Fibroblast of skin of scalp (primary cell): ENCODE measurements at regions not wholly inside any gene's neighbourhood (a gene's known extent, or its start where the extent isn't known, plus 50 kb on each side); places are given as distances from the start of the nearest gene placed in this dataset.

Source experiments
- DNase-seq: peaks from one replicate; pipeline ENCODE4 v3.0.0-alpha.2; 2013

DNA sequence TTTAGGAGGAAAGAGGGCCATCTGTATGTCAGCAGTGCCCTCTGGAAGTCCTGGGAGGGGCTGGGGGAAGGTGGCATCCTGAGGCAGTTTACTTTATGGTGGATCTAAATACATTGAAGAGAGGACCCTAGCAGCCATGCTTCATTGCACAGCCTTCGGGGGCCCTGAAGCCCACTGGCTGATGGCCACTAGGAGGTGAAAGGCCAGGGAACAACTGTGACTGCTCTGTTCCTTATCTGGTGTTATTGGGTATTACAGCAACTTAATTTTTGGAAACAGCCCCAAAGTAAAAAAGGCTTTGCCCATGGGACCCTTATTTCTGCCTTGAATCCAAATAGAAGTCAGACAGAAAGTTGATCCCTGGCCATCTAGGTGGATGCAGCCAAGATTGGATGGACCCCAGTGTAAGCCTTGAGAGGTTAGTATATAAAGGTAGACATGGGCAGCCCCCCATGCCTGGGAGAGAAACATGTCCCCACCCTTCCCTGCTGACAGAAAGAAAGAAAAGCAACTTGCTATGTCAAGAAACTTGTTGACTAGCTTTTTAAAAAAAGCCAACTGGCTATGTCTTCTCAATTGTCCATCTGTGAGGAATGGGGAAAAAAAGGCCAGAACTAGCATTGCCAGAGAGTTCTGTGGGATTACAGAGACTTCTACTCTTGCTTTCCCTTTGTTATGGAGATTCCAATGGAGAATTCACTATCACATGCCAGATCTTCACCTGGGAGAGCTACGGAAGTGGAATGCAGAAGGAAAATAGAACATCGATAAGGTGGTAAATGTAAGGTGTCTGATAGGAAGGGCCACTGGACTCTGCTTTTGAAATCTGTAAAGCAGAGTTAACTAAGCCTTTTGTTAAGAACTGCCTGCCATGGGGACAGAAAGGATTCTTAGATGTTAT, 58.6 kb upstream of the OSR1 start:
- DNase-seq: no peak

DNA sequence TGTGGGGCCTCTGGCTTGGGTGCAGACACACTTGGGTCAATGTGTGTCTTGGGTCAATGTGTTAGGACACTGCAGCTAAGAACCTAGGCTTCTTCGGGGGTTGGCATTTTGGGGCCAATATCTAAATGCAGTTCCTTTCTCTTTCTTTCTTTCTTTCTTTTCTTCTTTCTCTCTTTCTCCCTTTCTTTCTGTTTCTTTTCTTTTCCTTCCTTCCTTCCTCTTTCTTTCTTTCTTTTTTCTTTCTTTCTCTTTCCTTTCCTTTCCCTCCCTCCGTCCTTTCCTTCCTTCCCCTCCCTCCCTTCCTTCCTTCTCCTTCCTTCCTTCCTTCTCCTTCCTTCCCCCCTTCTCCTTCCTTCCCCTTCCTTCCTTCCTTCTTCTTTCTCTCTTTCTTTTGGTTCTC, 57.7 kb upstream of the OSR1 start:
- DNase-seq: no peak

DNA sequence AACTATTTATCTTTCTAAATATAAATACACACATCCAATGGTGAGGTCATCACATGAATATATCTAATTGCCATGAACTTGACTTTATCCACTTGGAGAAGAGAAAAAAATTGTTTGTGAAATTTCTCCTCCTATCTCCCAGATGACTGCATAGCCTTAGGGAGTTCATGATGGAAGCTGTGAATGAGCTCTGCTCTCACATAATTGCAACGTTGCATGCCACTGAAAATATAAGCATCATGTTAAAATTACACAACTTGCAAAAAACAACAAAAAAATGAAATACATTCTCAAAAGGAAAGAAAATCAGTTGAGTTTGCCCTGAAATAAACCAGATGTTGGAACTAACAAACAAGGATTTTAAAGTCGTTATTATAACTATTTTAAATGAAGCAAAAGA, 50.6 kb upstream of the OSR1 start:
- no peak for DNase-seq

DNA sequence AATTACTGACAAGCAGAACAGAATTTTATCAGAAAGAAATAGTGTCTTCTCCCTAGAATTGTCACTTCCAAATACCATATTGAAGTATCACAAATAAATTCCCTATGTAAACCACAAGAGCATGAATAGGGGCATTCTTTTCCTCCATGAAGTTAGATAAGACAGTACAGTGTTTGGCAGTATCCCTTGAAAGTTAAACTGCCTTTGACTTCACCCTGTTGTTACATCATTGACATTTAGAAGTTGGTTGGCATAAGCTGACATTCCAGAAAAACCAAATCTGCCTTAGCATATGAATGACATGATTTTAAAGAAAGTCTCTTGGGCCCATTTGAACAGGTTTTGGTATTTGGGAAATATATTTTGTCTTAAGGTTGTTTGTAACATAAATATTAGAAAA, 50.2 kb upstream of the OSR1 start:
- DNase-seq: peak; percentile 5
